Muscle layer of duodenum (tissue), 2 donors: ENCODE measurements at regions not wholly inside any gene's neighbourhood (a gene's known extent, or its start where the extent isn't known, plus 50 kb on each side); places are given as distances from the start of the nearest gene placed in this dataset.

Experiments used
- H3K27ac ChIP-seq: one replicate; pipeline ENCODE4 v1.7.0; 2013; ENCODE audit warnings: mild to moderate bottlenecking, low read length
- H3K27me3 ChIP-seq: one replicate; pipeline ENCODE4 v1.7.0; 2013; ENCODE audit warnings: low read depth, mild to moderate bottlenecking, control low read depth, low read length
- H3K36me3 ChIP-seq, 2 donors: one replicate each; pipeline ENCODE4 v1.7.0; 2013; ENCODE audit warnings: low read length in 2 of 2, control low read depth in 1 of 2, mild to moderate bottlenecking in 1 of 2; ENCODE audit not compliant: insufficient read depth in 2 of 2, control insufficient read depth in 1 of 2
- H3K4me1 ChIP-seq, 2 donors: one replicate each; pipeline ENCODE4 v1.7.0; 2013; ENCODE audit warnings: low read length in 2 of 2, mild to moderate bottlenecking in 2 of 2, control low read depth in 1 of 2, moderate library complexity in 1 of 2; ENCODE audit not compliant: insufficient read depth in 2 of 2, control insufficient read depth in 1 of 2
- H3K4me3 ChIP-seq, 2 donors: one replicate each; pipeline ENCODE4 v1.7.0; 2013; ENCODE audit warnings: low read length in 2 of 2, low read depth in 1 of 2, mild to moderate bottlenecking in 1 of 2
- H3K9me3 ChIP-seq, 2 donors: one replicate each; pipeline ENCODE4 v1.7.0; 2013; ENCODE audit warnings: low read length in 2 of 2, control low read depth in 1 of 2, mild to moderate bottlenecking in 1 of 2; ENCODE audit not compliant: control insufficient read depth in 1 of 2
- donor health status: healthy.

GRCh38 chr4:187586892-187587291 lies 408.7 kb upstream of the ZFP42 start:
- H3K9me3 ChIP-seq: peaks cover 0 to 2% of the 10 kb centered on the region in 2 donors

GRCh38 chr4:187598196-187598595 lies 397.4 kb upstream of the ZFP42 start:
- H3K36me3 ChIP-seq: no peaks in the 10 kb centered on the region
- H3K4me1 ChIP-seq: no peaks in the 10 kb centered on the region
- H3K4me3 ChIP-seq: no peak overlapping the region

More at GRCh38 chr4:187586892-187587291, 408.7 kb upstream of the ZFP42 start:
- Histone ChIP-seq H3K4me1 (no peaks in the 10 kb centered on the region), H3K4me3 (no peak overlapping the region), H3K27ac (no peak overlapping the region), H3K36me3 (no peaks in the 10 kb centered on the region), H3K27me3 (no peaks in the 10 kb centered on the region)

GRCh38 chr4:187602339-187603092 lies 393.1 kb upstream of the ZFP42 start:
- Histone ChIP-seq H3K4me3 (no peak overlapping the region), H3K9me3 (no peaks in the 10 kb centered on the region), H3K27ac (no peak overlapping the region), H3K27me3 (no peaks in the 10 kb centered on the region), H3K36me3 (no peaks in the 10 kb centered on the region), H3K4me1 (no peaks in the 10 kb centered on the region)

More at GRCh38 chr4:187598196-187598595, 397.4 kb upstream of the ZFP42 start:
- H3K27me3 ChIP-seq: no peaks in the 10 kb centered on the region
- H3K9me3 ChIP-seq: no peaks in the 10 kb centered on the region
- H3K27ac ChIP-seq: no peak overlapping the region

- no peaks in the 10 kb centered on the region for H3K36me3 ChIP-seq
- H3K9me3 ChIP-seq: no peaks in the 10 kb centered on the region
- H3K4me1 ChIP-seq: no peaks in the 10 kb centered on the region
- no peak overlapping the region for H3K4me3 ChIP-seq
- H3K27me3 ChIP-seq: no peaks in the 10 kb centered on the region
- no peak overlapping the region for H3K27ac ChIP-seq
Measured at GRCh38 chr4:187603093-187604025, 392.2 kb upstream of the ZFP42 start.

GRCh38 chr4:187604984-187605383 lies 390.6 kb upstream of the ZFP42 start:
- Histone ChIP-seq H3K27ac (no peak overlapping the region), H3K4me1 (no peaks in the 10 kb centered on the region)

GRCh38 chr4:187606581-187606980 lies 389.0 kb upstream of the ZFP42 start:
- H3K4me3 ChIP-seq: no peak overlapping the region
- no peak overlapping the region for H3K27ac ChIP-seq
- no peaks in the 10 kb centered on the region for H3K36me3 ChIP-seq
- H3K27me3 ChIP-seq: no peaks in the 10 kb centered on the region
- H3K9me3 ChIP-seq: no peaks in the 10 kb centered on the region
- no peaks in the 10 kb centered on the region for H3K4me1 ChIP-seq

More at GRCh38 chr4:187604984-187605383, 390.6 kb upstream of the ZFP42 start:
- Histone ChIP-seq H3K36me3 (no peaks in the 10 kb centered on the region), H3K9me3 (no peaks in the 10 kb centered on the region), H3K4me3 (no peak overlapping the region), H3K27me3 (no peaks in the 10 kb centered on the region)

- H3K4me1 ChIP-seq: no peaks in the 10 kb centered on the region
- H3K27me3 ChIP-seq: no peaks in the 10 kb centered on the region
- no peak overlapping the region for H3K4me3 ChIP-seq
- no peaks in the 10 kb centered on the region for H3K9me3 ChIP-seq
- H3K27ac ChIP-seq: no peak overlapping the region
- no peaks in the 10 kb centered on the region for H3K36me3 ChIP-seq
Measured at GRCh38 chr4:187608001-187608421, 387.6 kb upstream of the ZFP42 start.

- no peaks in the 10 kb centered on the region for H3K27me3 ChIP-seq
- H3K4me3 ChIP-seq: no peak overlapping the region
- H3K9me3 ChIP-seq: no peaks in the 10 kb centered on the region
- no peak overlapping the region for H3K27ac ChIP-seq
- no peaks in the 10 kb centered on the region for H3K36me3 ChIP-seq
- no peaks in the 10 kb centered on the region for H3K4me1 ChIP-seq
Measured at GRCh38 chr4:187612301-187612700, 383.3 kb upstream of the ZFP42 start.

- no peaks in the 10 kb centered on the region for H3K4me1 ChIP-seq
- H3K27me3 ChIP-seq: no peaks in the 10 kb centered on the region
- no peak overlapping the region for H3K27ac ChIP-seq
- H3K36me3 ChIP-seq: no peaks in the 10 kb centered on the region
- no peaks in the 10 kb centered on the region for H3K9me3 ChIP-seq
- H3K4me3 ChIP-seq: no peak overlapping the region
Measured at GRCh38 chr4:187613089-187613839, 382.3 kb upstream of the ZFP42 start.

- no peaks in the 10 kb centered on the region for H3K36me3 ChIP-seq
- no peaks in the 10 kb centered on the region for H3K4me1 ChIP-seq
- no peaks in the 10 kb centered on the region for H3K27me3 ChIP-seq
- no peak overlapping the region for H3K4me3 ChIP-seq
- no peaks in the 10 kb centered on the region for H3K9me3 ChIP-seq
- H3K27ac ChIP-seq: no peak overlapping the region
Measured at GRCh38 chr4:187615972-187616371, 379.6 kb upstream of the ZFP42 start.

- Histone ChIP-seq H3K9me3 (no peaks in the 10 kb centered on the region), H3K4me1 (no peaks in the 10 kb centered on the region), H3K36me3 (no peaks in the 10 kb centered on the region), H3K27ac (no peak overlapping the region), H3K4me3 (no peak overlapping the region), H3K27me3 (no peaks in the 10 kb centered on the region)
Measured at GRCh38 chr4:187617113-187617512, 378.5 kb upstream of the ZFP42 start.
